ENCODE measurements at regions not wholly inside any gene's neighbourhood (a gene's known extent, or its start where the extent isn't known, plus 50 kb on each side); places are given as distances from the start of the nearest gene placed in this dataset.

GRCh38 chr13:72541674-72542073 is 185.8 kb downstream of the MZT1 start:
- TF ChIP-seq CTCF (IDR thresholded peaks at IDR 0.05) = no peak
- DNase-seq = no peak
- no peak for ATAC-seq (ENCODE audit: poor library complexity)
- Mint-ChIP-seq H3K27ac (no peak overlapping the region), H3K27me3 (no peaks in the 10 kb centered on the region), H3K4me3 (no peak overlapping the region), H3K4me1 (ENCODE audit: low read depth) (no peaks in the 10 kb centered on the region), H3K36me3 (ENCODE audit: low read depth) (no peaks in the 10 kb centered on the region), H3K9me3 (no peaks in the 10 kb centered on the region)
- no peak overlapping the region for H3K27ac ChIP-seq (ENCODE audit: low read depth in 1 of 2, low read length in 2 of 2)
- no peaks in the 10 kb centered on the region for H3K9me3 ChIP-seq (ENCODE audit: control insufficient read depth in 1 of 2, insufficient read depth in 1 of 2, low read length in 2 of 2)
- no peaks in the 10 kb centered on the region for H3K36me3 ChIP-seq (ENCODE audit: insufficient read depth, low read length)
- H3K27me3 ChIP-seq (ENCODE audit: control insufficient read depth in 1 of 2, insufficient read depth in 2 of 2, low read length in 2 of 2) = no peaks in the 10 kb centered on the region
- intact Hi-C loops (cut with DNase I, micrococcal nuclease) = no loop called here
- H3K4me3 ChIP-seq (ENCODE audit: low read length) = no peak overlapping the region
- no peaks in the 10 kb centered on the region for H3K4me1 ChIP-seq (ENCODE audit: insufficient read depth, low read length)
- ChIA-PET CTCF (no interaction called here), POLR2A (no interaction called here)

GRCh38 chr13:72540881-72541280 is 186.5 kb downstream of the MZT1 start:
- H3K27ac Mint-ChIP-seq = no peak overlapping the region
- no peaks in the 10 kb centered on the region for H3K36me3 Mint-ChIP-seq (ENCODE audit: low read depth)
- Histone ChIP-seq H3K4me3 (ENCODE audit: low read length) (no peak overlapping the region), H3K27me3 (ENCODE audit: control insufficient read depth in 1 of 2, insufficient read depth in 2 of 2, low read length in 2 of 2) (no peaks in the 10 kb centered on the region), H3K27ac (ENCODE audit: low read depth in 1 of 2, low read length in 2 of 2) (no peak overlapping the region), H3K9me3 (ENCODE audit: control insufficient read depth in 1 of 2, insufficient read depth in 1 of 2, low read length in 2 of 2) (no peaks in the 10 kb centered on the region), H3K36me3 (ENCODE audit: insufficient read depth, low read length) (no peaks in the 10 kb centered on the region), H3K4me1 (ENCODE audit: insufficient read depth, low read length) (no peaks in the 10 kb centered on the region)
- no peaks in the 10 kb centered on the region for H3K4me1 Mint-ChIP-seq (ENCODE audit: low read depth)
- intact Hi-C loops (cut with DNase I, micrococcal nuclease) = no loop called here
- no peak overlapping the region for H3K4me3 Mint-ChIP-seq
- no peaks in the 10 kb centered on the region for H3K9me3 Mint-ChIP-seq
- ChIA-PET CTCF (no interaction called here), POLR2A (no interaction called here)
- no peak for TF ChIP-seq CTCF (IDR thresholded peaks at IDR 0.05)
- H3K27me3 Mint-ChIP-seq = no peaks in the 10 kb centered on the region
- DNase-seq = no peak
- ATAC-seq (ENCODE audit: poor library complexity) = no peak

- Histone ChIP-seq H3K4me3 (ENCODE audit: low read length) (no peak overlapping the region), H3K27ac (ENCODE audit: low read depth in 1 of 2, low read length in 2 of 2) (no peak overlapping the region), H3K27me3 (ENCODE audit: control insufficient read depth in 1 of 2, insufficient read depth in 2 of 2, low read length in 2 of 2) (no peaks in the 10 kb centered on the region), H3K4me1 (ENCODE audit: insufficient read depth, low read length) (no peaks in the 10 kb centered on the region), H3K9me3 (ENCODE audit: control insufficient read depth in 1 of 2, insufficient read depth in 1 of 2, low read length in 2 of 2) (no peaks in the 10 kb centered on the region), H3K36me3 (ENCODE audit: insufficient read depth, low read length) (no peaks in the 10 kb centered on the region)
- Mint-ChIP-seq H3K27ac (no peak overlapping the region), H3K4me3 (no peak overlapping the region), H3K4me1 (ENCODE audit: low read depth) (no peaks in the 10 kb centered on the region), H3K36me3 (ENCODE audit: low read depth) (no peaks in the 10 kb centered on the region), H3K9me3 (no peaks in the 10 kb centered on the region), H3K27me3 (no peaks in the 10 kb centered on the region)
- ChIA-PET CTCF (no interaction called here), POLR2A (no interaction called here)
- TF ChIP-seq CTCF (IDR thresholded peaks at IDR 0.05) = no peak
- ATAC-seq (ENCODE audit: poor library complexity) (no peak), DNase-seq (no peak)
- intact Hi-C loops (cut with DNase I, micrococcal nuclease) = no loop called here
These were observed 187.5 kb downstream of the MZT1 start for GRCh38 chr13:72539925-72540324.
